ENCODE measurements at regions not wholly inside any gene's neighbourhood (a gene's known extent, or its start where the extent isn't known, plus 50 kb on each side); places are given as distances from the start of the nearest gene placed in this dataset.
A peak's percentile ranks its signal among the peaks of the same experiment; 100 is the strongest.

- no peak for DNase-seq (ENCODE audit: extremely low read depth, low read depth)
Measured at GRCh38 chr12:92583910-92584309, 118.9 kb upstream of the PLEKHG7 start.

- DNase-seq (ENCODE audit: extremely low read depth, low read depth) = no peak
Measured at GRCh38 chr12:92582893-92583292, 119.9 kb upstream of the PLEKHG7 start.

- DNase-seq (ENCODE audit: extremely low read depth, low read depth) = no peak
Measured at GRCh38 chr12:92582475-92582874, 120.3 kb upstream of the PLEKHG7 start.

- no peak for DNase-seq (ENCODE audit: extremely low read depth, low read depth)
Measured at GRCh38 chr12:92581604-92582003, 121.2 kb upstream of the PLEKHG7 start.

GRCh38 chr12:92574911-92575570 lies 127.7 kb upstream of the PLEKHG7 start:
- DNase-seq (ENCODE audit: extremely low read depth, low read depth) = no peak

GRCh38 chr12:92574051-92574783 lies 128.6 kb upstream of the PLEKHG7 start:
- DNase-seq (ENCODE audit: extremely low read depth, low read depth) = no peak

GRCh38 chr12:92573104-92573503 lies 129.7 kb upstream of the PLEKHG7 start:
- no peak for DNase-seq (ENCODE audit: extremely low read depth, low read depth)

- no peak for DNase-seq (ENCODE audit: extremely low read depth, low read depth)
Measured at GRCh38 chr12:92571844-92572543, 130.8 kb upstream of the PLEKHG7 start.

GRCh38 chr12:92571169-92571568 lies 131.6 kb upstream of the PLEKHG7 start:
- DNase-seq (ENCODE audit: extremely low read depth, low read depth) = no peak

- peak; percentile 84 for DNase-seq (ENCODE audit: extremely low read depth, low read depth)
Measured at GRCh38 chr12:92570056-92570753, 132.6 kb upstream of the PLEKHG7 start.

GRCh38 chr12:92568691-92569090 lies 134.1 kb upstream of the PLEKHG7 start:
- no peak for DNase-seq (ENCODE audit: extremely low read depth, low read depth)

- no peak for DNase-seq (ENCODE audit: extremely low read depth, low read depth)
Measured at GRCh38 chr12:92566448-92567019, 136.3 kb upstream of the PLEKHG7 start.

- no peak for DNase-seq (ENCODE audit: extremely low read depth, low read depth)
Measured at GRCh38 chr12:92563819-92564218, 139.0 kb upstream of the PLEKHG7 start.

GRCh38 chr12:92562063-92562734 lies 140.6 kb upstream of the PLEKHG7 start:
- DNase-seq (ENCODE audit: extremely low read depth, low read depth) = no peak

GRCh38 chr12:92561543-92561899 lies 141.3 kb upstream of the PLEKHG7 start:
- DNase-seq (ENCODE audit: extremely low read depth, low read depth) = no peak

- no peak for DNase-seq (ENCODE audit: extremely low read depth, low read depth)
Measured at GRCh38 chr12:92560713-92561542, 141.9 kb upstream of the PLEKHG7 start.

- no peak for DNase-seq (ENCODE audit: extremely low read depth, low read depth)
Measured at GRCh38 chr12:92558806-92559205, 144.0 kb upstream of the PLEKHG7 start.

- DNase-seq (ENCODE audit: extremely low read depth, low read depth) = no peak
Measured at GRCh38 chr12:92558215-92558773, 144.5 kb upstream of the PLEKHG7 start.

GRCh38 chr12:92557422-92557724 lies 145.4 kb upstream of the PLEKHG7 start:
- DNase-seq (ENCODE audit: extremely low read depth, low read depth) = no peak

Measured in NCI-H460 (cell line).